HG03135 (cell line): ENCODE measurements at regions not wholly inside any gene's neighbourhood (a gene's known extent, or its start where the extent isn't known, plus 50 kb on each side); places are given as distances from the start of the nearest gene placed in this dataset.

ENCODE experiments used
- ATAC-seq: cut with Tn5 transposase; IDR thresholded peaks from one replicate; pipeline ENCODE4 v1.9.1; 2021; ENCODE audit warnings: mild to moderate bottlenecking, moderate library complexity; ENCODE audit not compliant: unreplicated experiment

- no peak for ATAC-seq
These were observed 211.4 kb downstream of the TUSC7 start for GRCh38 chr3:116920826-116921610.

- ATAC-seq = no peak
These were observed 218.3 kb downstream of the TUSC7 start for GRCh38 chr3:116927918-116928317.

DNA sequence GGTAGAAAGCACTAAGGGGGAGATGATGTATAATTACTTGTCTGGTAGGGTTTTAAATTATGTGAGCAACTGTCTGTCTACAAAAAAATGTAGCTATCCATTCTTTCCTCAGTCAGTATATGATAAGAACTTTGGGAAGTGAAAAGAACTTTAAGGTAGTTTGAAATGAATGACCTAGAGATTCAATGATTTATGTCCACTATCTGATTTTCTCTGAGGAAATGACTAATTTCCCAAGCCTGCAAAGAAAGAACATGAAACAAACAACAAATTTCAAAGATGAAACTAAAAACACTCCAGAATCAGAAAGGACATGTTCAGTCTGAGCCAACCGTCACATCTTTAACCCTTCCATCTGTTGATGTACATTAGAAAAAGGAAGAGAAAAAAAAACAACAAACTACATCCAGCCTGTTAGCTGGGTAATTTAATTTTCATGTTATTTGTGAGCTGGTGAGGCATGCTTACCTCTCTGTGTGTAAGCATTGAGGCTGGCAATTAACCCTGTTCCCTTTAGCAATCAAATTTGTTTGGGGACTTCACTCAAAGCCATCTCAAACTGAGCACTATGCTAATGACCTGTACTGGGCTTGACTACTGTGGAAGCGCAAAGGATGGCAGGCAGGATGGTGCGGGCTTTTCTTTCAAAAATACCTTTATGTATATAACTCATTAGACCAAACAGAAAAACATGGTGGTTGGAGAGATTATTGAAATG, 220.1 kb downstream of the TUSC7 start:
- no peak for ATAC-seq

DNA sequence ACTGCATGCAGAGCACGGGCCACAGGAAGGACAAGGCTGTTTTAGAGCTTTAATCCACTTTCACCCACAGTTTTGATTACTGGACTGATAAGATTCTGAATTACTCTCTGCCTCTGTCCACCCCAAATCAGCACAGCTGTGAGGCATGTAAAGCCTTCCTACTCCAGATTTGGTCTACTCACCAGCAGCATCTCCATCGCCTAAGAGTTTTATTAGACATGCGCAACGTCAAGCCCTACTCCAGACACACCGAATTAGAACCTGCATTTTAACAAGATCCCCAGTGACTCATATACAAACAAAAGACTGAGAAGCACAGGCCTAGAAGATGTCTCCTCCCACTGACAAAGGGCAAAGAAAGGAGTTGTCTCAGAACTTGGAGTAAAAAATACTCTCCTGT, 221.2 kb downstream of the TUSC7 start:
- ATAC-seq = no peak

GRCh38 chr3:116939091-116939490, 229.5 kb downstream of the TUSC7 start:
- ATAC-seq = no peak

DNA sequence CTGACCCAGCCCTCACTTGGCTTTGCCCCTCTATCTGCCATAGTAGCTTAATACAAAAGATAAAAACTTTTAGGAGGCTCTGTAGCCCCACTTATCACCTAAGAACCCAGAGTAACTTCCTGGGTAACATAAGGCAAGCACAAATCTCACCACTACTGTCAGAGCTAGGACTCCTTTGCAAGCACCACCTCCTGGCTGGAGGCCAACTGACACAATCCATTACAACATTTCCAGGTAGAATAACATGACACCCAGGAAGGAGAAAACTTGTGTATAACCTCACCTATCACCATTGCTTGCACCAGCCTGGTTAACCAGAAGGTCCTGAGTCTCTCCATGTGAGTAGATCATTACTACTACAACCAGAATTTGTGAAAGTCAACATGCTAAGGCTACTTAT, 230.0 kb downstream of the TUSC7 start:
- no peak for ATAC-seq

DNA sequence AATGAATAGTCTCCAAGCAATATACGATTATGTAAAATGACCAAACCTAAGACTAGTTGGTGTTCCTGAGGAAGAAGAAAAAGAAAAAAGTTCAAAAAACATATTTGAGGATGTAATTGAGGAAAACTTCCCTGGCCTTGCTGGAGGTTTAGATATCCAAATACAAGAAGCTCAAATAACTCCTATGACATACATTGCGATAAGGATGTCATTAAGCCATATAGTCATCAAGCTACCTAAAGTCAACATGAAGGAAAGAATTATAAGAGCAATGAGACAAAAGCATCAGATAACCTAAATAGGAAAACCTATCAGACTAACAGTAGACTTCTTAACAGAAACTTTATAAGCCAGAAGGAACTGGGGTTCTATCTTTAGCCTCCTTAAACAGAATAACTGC, 231.1 kb downstream of the TUSC7 start:
- ATAC-seq = no peak

DNA sequence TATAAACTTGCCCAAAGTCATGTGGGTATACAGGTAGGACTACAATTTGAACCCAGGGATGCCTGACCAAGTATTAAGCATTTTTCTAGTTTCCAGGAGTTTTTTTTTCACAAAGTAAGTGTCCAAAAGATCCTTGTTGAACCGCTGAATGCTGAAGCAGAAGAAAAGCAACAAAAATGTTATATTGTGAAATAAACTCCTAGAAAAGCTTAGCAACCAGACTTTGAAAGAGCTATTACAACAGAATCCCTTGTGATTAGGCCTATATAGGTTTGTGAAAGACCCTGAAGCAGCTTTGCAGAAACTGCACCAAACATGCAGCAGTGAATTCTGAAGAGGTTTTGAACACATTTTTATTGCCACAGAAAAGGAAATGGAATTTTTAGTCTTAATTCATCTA, 236.8 kb downstream of the TUSC7 start:
- no peak for ATAC-seq

- no peak for ATAC-seq
These were observed 237.6 kb downstream of the TUSC7 start for GRCh38 chr3:116947148-116947547.

GRCh38 chr3:116947809-116948208, 238.2 kb downstream of the TUSC7 start:
- no peak for ATAC-seq

DNA sequence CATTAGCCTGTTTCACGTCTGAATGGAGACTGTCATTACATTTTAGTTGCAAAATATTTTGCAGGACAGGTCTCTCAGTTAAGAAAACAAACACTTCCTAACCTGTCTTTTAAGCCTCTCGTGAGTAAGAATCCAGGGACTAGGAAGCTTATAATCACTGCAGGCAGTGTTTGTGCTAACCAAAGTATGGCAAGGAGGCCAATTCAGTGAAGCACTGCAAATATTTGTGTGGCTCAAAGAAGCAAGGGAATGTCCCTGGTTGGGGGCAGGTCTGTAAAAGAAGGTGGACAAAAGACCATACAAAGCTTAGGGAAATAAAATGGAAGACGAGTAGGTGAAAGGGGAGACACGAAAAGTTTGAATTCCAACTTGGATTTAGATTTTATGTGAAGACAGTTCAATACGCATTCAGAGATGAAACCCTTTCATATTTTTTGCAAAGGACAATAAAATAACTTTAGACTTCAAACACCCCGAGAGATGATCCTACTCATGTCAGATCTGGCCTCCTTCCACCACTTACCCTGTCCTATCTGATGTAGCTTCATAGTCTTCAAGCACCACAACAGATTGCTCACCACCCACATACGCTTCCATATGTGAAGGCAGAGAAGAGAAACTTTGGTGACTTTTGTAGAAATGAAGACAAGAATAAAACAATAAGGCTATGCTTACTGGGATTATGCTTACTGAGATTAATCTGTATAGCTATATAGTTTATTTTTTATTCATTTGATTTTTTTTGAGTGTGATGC, 240.9 kb downstream of the TUSC7 start:
- ATAC-seq = no peak

DNA sequence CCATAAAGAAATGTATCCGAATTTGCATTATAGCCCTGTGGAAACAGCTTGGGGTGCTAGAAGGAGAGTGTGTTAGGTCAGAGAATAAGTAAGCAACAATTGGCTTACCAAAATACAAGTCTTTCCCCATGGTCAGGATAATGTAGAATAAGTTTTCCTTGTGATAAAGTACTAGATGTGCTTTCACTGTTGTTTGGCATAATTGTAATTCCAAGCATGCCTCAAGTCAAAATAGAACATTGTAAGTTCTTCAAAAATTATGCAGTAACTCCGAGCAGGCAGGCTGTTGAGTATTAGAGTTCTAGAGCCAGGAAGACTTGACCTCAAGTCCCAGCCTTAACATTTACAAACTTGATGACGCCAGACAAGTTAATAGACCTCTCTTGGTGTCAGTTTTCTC, 242.0 kb downstream of the TUSC7 start:
- ATAC-seq = no peak

DNA sequence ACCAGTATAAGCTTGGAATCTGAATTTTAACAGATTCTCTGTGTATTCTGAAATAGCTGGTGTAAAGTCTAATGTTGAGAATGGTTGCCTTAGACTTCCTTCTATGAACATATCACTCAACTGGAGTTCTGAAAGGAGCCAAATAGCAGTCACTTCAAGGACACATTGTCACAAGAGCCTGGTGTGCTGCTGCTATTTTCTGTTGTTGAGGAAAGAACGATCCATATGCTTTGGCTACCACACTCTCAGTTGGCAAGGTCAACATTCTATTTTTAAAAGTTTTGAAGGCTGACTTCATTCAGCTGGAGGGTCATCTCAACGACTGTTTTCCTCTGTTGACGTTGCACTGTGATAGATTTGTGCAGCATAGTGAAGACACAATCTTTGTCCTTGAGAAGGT, 248.7 kb downstream of the TUSC7 start:
- no peak for ATAC-seq

DNA sequence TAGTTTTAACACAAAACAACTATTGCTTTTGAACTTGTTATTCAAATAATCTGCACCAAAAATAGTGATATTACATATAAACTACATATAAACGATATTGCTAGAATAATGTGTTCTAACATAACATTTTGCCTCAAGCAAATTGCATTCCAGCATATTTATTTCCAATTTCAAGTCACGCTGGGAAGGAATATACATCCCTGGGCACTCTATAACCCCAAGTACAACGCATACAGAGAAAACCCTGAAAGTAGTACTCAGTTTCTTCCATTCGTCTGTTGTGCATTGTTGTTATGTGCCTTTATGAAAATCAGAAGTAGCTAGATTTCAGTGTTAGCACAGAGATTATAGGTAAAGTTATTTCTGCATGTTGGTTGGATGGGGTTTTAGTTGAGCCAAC, 251.5 kb downstream of the TUSC7 start:
- no peak for ATAC-seq

DNA sequence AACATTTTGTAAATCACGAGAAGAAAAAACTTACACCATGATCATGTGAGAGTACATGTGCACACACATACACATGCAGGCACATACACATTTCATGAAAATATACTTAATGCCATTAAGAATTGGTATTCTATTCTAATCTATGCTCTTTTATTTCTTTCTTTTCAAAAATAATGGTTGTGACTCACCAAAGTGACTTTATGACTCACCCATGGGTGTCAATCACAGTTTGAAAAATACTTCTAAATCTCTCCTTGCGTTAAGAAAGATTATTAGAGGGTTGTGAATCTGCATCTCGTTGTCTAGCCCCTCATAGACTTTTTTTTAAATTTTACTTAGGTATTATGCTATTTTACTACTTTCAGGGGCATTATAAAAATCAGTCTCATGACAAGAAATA, 254.2 kb downstream of the TUSC7 start:
- ATAC-seq = no peak

DNA sequence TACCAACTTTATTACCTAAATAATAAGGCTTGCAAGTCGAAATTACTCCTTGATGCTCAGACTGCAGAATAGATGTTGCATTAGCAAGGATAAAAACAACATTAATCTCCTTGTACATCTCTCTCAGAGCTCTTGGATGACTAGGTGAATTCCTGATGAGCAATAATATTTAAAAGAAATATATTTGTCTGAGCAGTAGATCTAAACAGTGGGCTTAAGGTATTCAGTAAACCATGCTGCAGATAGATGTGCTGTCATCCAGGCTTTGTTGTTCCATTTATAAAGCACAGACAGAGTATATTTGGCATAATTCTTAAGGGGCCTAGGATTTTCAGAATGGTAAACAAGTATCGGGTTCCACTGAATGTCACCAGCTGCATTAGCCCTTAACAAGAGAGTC, 257.1 kb downstream of the TUSC7 start:
- no peak for ATAC-seq

DNA sequence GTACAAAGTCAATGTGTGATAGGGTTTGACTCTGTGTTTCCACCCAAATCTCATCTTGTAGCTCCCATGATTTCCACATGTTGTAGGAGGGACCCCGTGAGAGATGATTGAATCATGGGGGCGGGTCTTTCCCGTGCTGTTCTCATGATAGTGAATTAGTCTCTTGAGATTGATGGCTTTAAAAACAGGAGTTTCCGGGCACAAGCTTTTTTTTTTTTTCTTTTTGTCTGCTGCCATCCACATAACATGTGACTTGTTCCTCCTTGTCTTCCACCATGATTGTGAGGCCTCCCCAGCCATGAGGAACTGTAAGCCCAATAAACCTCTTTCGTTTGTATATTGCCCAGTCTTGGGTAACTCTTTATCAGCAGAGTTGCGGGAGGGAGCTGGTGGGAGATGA, 259.6 kb downstream of the TUSC7 start:
- ATAC-seq = no peak

DNA sequence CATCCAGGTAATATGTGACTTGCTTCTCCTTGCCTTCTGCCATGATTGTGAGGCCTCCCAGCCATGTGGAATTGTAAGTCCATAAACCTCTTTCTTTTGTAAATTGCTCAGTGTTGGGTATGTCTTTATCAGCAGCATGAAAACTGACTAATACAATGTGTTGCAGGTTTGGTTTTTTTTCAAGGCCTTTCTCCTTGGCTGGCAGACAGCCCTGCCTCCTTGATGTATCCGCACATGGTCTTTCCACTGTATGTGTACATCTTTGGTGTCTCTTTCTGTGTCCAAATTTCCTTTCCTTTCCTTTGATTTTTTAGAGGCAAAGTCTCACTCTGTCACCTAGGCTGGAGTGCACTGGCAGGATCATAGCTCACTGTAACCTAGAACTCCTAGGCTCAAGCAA, 260.1 kb downstream of the TUSC7 start:
- ATAC-seq = no peak

GRCh38 chr3:116971531-116971930, 262.0 kb downstream of the TUSC7 start:
- no peak for ATAC-seq

- ATAC-seq = no peak
These were observed 265.1 kb downstream of the TUSC7 start for GRCh38 chr3:116974702-116975101.

DNA sequence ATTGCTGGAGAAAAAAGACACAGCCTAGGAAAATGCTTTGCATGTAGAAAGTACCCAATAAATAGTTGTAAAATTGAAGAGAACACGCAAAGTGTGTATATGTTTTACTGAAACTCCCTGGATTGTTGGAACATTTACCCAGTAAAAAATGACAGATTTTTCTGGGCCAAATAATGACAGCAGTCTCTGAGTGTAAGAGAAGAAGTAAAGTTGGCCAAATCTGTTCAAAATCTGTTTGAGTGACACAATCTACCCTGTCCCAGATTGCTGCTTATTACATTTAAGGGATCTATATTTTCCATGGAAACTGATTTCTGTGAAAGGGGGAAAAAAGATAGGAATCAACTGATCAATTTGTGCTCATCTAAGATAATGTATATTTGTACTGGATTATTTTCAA, 267.9 kb downstream of the TUSC7 start:
- ATAC-seq = no peak

- ATAC-seq = no peak
These were observed 270.5 kb downstream of the TUSC7 start for GRCh38 chr3:116980099-116980498.
